SK-N-SH treated with all-trans-retinoic acid at 6 μM for 48 hours (cell line): ENCODE measurements at regions not wholly inside any gene's neighbourhood (a gene's known extent, or its start where the extent isn't known, plus 50 kb on each side); places are given as distances from the start of the nearest gene placed in this dataset.

Experiments used
- ARNTL ChIP-seq: fragments of 450-650 bp; formaldehyde crosslinking; IDR thresholded peaks from 2 replicates; pipeline ENCODE4 v1.5.0; 2020; ENCODE audit warnings: low read depth, mild to moderate bottlenecking, moderate library complexity, borderline replicate concordance
- BACH2 ChIP-seq: fragments of 250-450 bp; sonication (Bioruptor Pico); IDR thresholded peaks from 2 replicates; pipeline ENCODE4 v1.9.0; 2021; ENCODE audit warnings: mild to moderate bottlenecking, borderline replicate concordance
- CREB5 ChIP-seq: fragments of 250-450 bp; sonication (Bioruptor Pico); IDR thresholded peaks from 2 replicates; pipeline ENCODE4 v1.5.1; 2020; ENCODE audit warnings: low read depth, mild to moderate bottlenecking, moderate library complexity
- GLIS3 ChIP-seq: fragments of 250-450 bp; sonication (Bioruptor Pico); IDR thresholded peaks from 2 replicates; pipeline ENCODE4 v1.5.0; 2020; ENCODE audit warnings: mild to moderate bottlenecking, moderate library complexity
- PATZ1 ChIP-seq: fragments of 250-450 bp; sonication (Bioruptor Pico); IDR thresholded peaks from 2 replicates; pipeline ENCODE4 v1.8.0; 2020; ENCODE audit warnings: mild to moderate bottlenecking, moderate library complexity, borderline replicate concordance
- POU6F1 ChIP-seq: fragments of 250-450 bp; sonication (Bioruptor Pico); IDR thresholded peaks from 2 replicates; pipeline ENCODE4 v1.8.0; 2021; ENCODE audit warnings: low read depth, mild to moderate bottlenecking, moderate library complexity, borderline replicate concordance
- SNAI2 ChIP-seq: fragments of 250-450 bp; sonication (Bioruptor Pico); IDR thresholded peaks from 2 replicates; pipeline ENCODE4 v1.5.0; 2020; ENCODE audit warnings: mild to moderate bottlenecking, moderate library complexity
- TCF4 ChIP-seq: fragments of 250-450 bp; sonication (Bioruptor Pico); IDR thresholded peaks from 2 replicates; pipeline ENCODE4 v1.8.0; 2021; ENCODE audit warnings: mild to moderate bottlenecking, moderate library complexity, borderline replicate concordance
- ZC3H10 ChIP-seq: fragments of 250-450 bp; sonication (Bioruptor Pico); IDR thresholded peaks from 2 replicates; pipeline ENCODE4 v1.5.1; 2021; ENCODE audit warnings: mild to moderate bottlenecking, moderate library complexity
- ZFP30 ChIP-seq: fragments of 450-650 bp; formaldehyde crosslinking; IDR thresholded peaks from 2 replicates; pipeline ENCODE4 v1.5.0; 2022; ENCODE audit warnings: mild to moderate bottlenecking, moderate library complexity
- ZNF565 ChIP-seq: fragments of 450-650 bp; formaldehyde crosslinking; conservative IDR thresholded peaks from 2 replicates; pipeline ENCODE4 v1.5.0; 2020; ENCODE audit warnings: low read depth, mild to moderate bottlenecking, moderate library complexity
- ZNF70 ChIP-seq: fragments of 450-650 bp; formaldehyde crosslinking; IDR thresholded peaks from 2 replicates; pipeline ENCODE4 v1.5.0; 2020; ENCODE audit warnings: mild to moderate bottlenecking, moderate library complexity
- ZNF8 ChIP-seq: fragments of 450-650 bp; formaldehyde crosslinking; IDR thresholded peaks from 2 replicates; pipeline ENCODE4 v1.5.0; 2020; ENCODE audit warnings: mild to moderate bottlenecking, moderate library complexity

GRCh38 chr6:147755999-147756398 is 247.5 kb downstream of the SAMD5 start:
- TF ChIP-seq ARNTL (CRISPR knock-in tag): no peak
- no peak for TF ChIP-seq ZNF565 (CRISPR knock-in tag)
- TF ChIP-seq ZFP30: no peak
- no peak for TF ChIP-seq SNAI2 (CRISPR knock-in tag)
- TF ChIP-seq GLIS3 (CRISPR knock-in tag): no peak
- TF ChIP-seq BACH2 (CRISPR knock-in tag): no peak
- no peak for TF ChIP-seq ZNF8 (CRISPR knock-in tag)
- no peak for TF ChIP-seq ZC3H10
- TF ChIP-seq CREB5 (CRISPR knock-in tag): no peak
- no peak for TF ChIP-seq TCF4 (CRISPR knock-in tag)
- no peak for TF ChIP-seq POU6F1 (CRISPR knock-in tag)
- no peak for TF ChIP-seq PATZ1 (CRISPR knock-in tag)
- TF ChIP-seq ZNF70 (CRISPR knock-in tag): no peak
